K562 (cell line): ENCODE measurements at regions not wholly inside any gene's neighbourhood (a gene's known extent, or its start where the extent isn't known, plus 50 kb on each side); places are given as distances from the start of the nearest gene placed in this dataset.

Experiments
- CHD1 ChIP-seq: fragments of 200-600 bp; sonication (generic); IDR thresholded peaks from one replicate; pipeline ENCODE4 v1.6.1; 2012; ENCODE audit warnings: mild to moderate bottlenecking, moderate library complexity, low read length, inconsistent platforms
- HDAC6 ChIP-seq: IDR thresholded peaks from 2 replicates; pipeline ENCODE4 v1.6.1; 2012; ENCODE audit warnings: low read depth, mild to moderate bottlenecking, control low read depth, inconsistent platforms, low read length, moderate library complexity
- IRF2 ChIP-seq: sonication (generic); formaldehyde crosslinking; IDR thresholded peaks from 2 replicates; pipeline ENCODE4 v1.8.1; 2022; ENCODE audit warnings: mild to moderate bottlenecking, missing genetic modification reagents
- KAT2B ChIP-seq: IDR thresholded peaks from one replicate; pipeline ENCODE4 v1.6.1; 2012; ENCODE audit warnings: low read depth, mild to moderate bottlenecking, control low read depth, inconsistent platforms, low read length, moderate library complexity
- PHF21A ChIP-seq: fragments of 450-650 bp; IDR thresholded peaks from 2 replicates; pipeline ENCODE4 v1.6.1; 2017; ENCODE audit warnings: low read depth, borderline replicate concordance
- POLR2G ChIP-seq: fragments of 200-400 bp; formaldehyde crosslinking; IDR thresholded peaks from 2 replicates; pipeline ENCODE4 v1.6.1; 2017; ENCODE audit warnings: low read depth, mild to moderate bottlenecking, antibody characterized with exemption, low read length, moderate library complexity
- SRSF7 ChIP-seq: fragments of 200-400 bp; formaldehyde crosslinking; optimal IDR thresholded peaks from 2 replicates; pipeline ENCODE3; 2017; ENCODE audit warnings: mild to moderate bottlenecking, low read depth, low read length
- TFAP4 ChIP-seq: sonication (generic); formaldehyde crosslinking; IDR thresholded peaks from 2 replicates; pipeline ENCODE4 v1.8.0; 2022; ENCODE audit warnings: missing genetic modification reagents, mild to moderate bottlenecking, moderate library complexity, borderline replicate concordance
- VEZF1 ChIP-seq: fragments of 200-800 bp; sonication (Bioruptor generic); IDR thresholded peaks from 2 replicates; pipeline ENCODE4 v1.6.1; 2017; ENCODE audit warnings: missing genetic modification characterization, missing compliant biosample characterization
- ZZZ3 ChIP-seq: fragments of 450-650 bp; IDR thresholded peaks from 2 replicates; pipeline ENCODE4 v1.6.1; 2016; ENCODE audit warnings: antibody characterized with exemption, mild to moderate bottlenecking, moderate library complexity

GRCh38 chr10:5284311-5285057, 80.3 kb upstream of the UCN3 start (continued):
- no peak for TF ChIP-seq TFAP4 (CRISPR knock-in tag)
- TF ChIP-seq POLR2G, result no peak
- no peak for TF ChIP-seq HDAC6
- TF ChIP-seq PHF21A, result no peak
- no peak for TF ChIP-seq ZZZ3
- no peak for TF ChIP-seq KAT2B
- TF ChIP-seq SRSF7, result no peak
- TF ChIP-seq IRF2 (CRISPR knock-in tag), result no peak
- no peak for TF ChIP-seq CHD1
- TF ChIP-seq VEZF1, result 0 out of 2 replicates have a peak, but pooled peaks have one; percentile 20
